ENCODE measurements at regions not wholly inside any gene's neighbourhood (a gene's known extent, or its start where the extent isn't known, plus 50 kb on each side); places are given as distances from the start of the nearest gene placed in this dataset.
"Not testable (repeated sequence)": the region's sequence is repeated elsewhere in the genome, so short reads cannot be mapped to it uniquely, and the experiment has no call there.

GRCh38 chr2:36165132-36165531, 190.4 kb upstream of the CRIM1 start:
- no peak for DNase-seq (ENCODE audit: low read depth in 2 of 2)

GRCh38 chr2:36163520-36164254, 191.9 kb upstream of the CRIM1 start:
- no peak for DNase-seq (ENCODE audit: low read depth in 2 of 2)

GRCh38 chr2:36157093-36157492, 198.5 kb upstream of the CRIM1 start:
- DNase-seq (ENCODE audit: low read depth in 2 of 2) = not testable (repeated sequence)

- DNase-seq (ENCODE audit: low read depth in 2 of 2) = no peak
Observed at GRCh38 chr2:36147670-36148390, 207.7 kb upstream of the CRIM1 start.

GRCh38 chr2:36146765-36147164, 208.8 kb upstream of the CRIM1 start:
- no peak for DNase-seq (ENCODE audit: low read depth in 2 of 2)

GRCh38 chr2:36140391-36140790, 215.2 kb upstream of the CRIM1 start:
- no peak for DNase-seq (ENCODE audit: low read depth in 2 of 2)

GRCh38 chr2:36137612-36138011, 218.0 kb upstream of the CRIM1 start:
- no peak for DNase-seq (ENCODE audit: low read depth in 2 of 2)

- DNase-seq (ENCODE audit: low read depth in 2 of 2) = no peak
Observed at GRCh38 chr2:36134281-36134680, 221.3 kb upstream of the CRIM1 start.

GRCh38 chr2:36128359-36128758, 227.2 kb upstream of the CRIM1 start:
- no peak for DNase-seq (ENCODE audit: low read depth in 2 of 2)

- DNase-seq (ENCODE audit: low read depth in 2 of 2) = no peak
Observed at GRCh38 chr2:36125702-36126101, 229.9 kb upstream of the CRIM1 start.

GRCh38 chr2:36123995-36124394, 231.6 kb upstream of the CRIM1 start:
- DNase-seq (ENCODE audit: low read depth in 2 of 2) = no peak

GRCh38 chr2:36097022-36097421, 258.6 kb upstream of the CRIM1 start:
- DNase-seq (ENCODE audit: low read depth in 2 of 2) = no peak

- DNase-seq (ENCODE audit: low read depth in 2 of 2) = not testable (repeated sequence)
Observed at GRCh38 chr2:36091844-36092741, 263.5 kb upstream of the CRIM1 start.

- DNase-seq (ENCODE audit: low read depth in 2 of 2) = no peak
Observed at GRCh38 chr2:36088716-36089328, 266.8 kb upstream of the CRIM1 start.

GRCh38 chr2:36087344-36087743, 268.2 kb upstream of the CRIM1 start:
- DNase-seq (ENCODE audit: low read depth in 2 of 2) = no peak

GRCh38 chr2:36079793-36080192, 275.8 kb upstream of the CRIM1 start:
- no peak for DNase-seq (ENCODE audit: low read depth in 2 of 2)

GRCh38 chr2:36074008-36074407, 281.6 kb upstream of the CRIM1 start:
- DNase-seq (ENCODE audit: low read depth in 2 of 2) = no peak

- DNase-seq (ENCODE audit: low read depth in 2 of 2) = no peak
Observed at GRCh38 chr2:36071698-36072097, 283.9 kb upstream of the CRIM1 start.

- no peak for DNase-seq (ENCODE audit: low read depth in 2 of 2)
Observed at GRCh38 chr2:36069074-36069473, 286.5 kb upstream of the CRIM1 start.

- DNase-seq (ENCODE audit: low read depth in 2 of 2) = no peak
Observed at GRCh38 chr2:36068086-36068485, 287.5 kb upstream of the CRIM1 start.

GRCh38 chr2:36060133-36060532, 295.4 kb upstream of the CRIM1 start:
- DNase-seq (ENCODE audit: low read depth in 2 of 2) = no peak

GRCh38 chr2:36059691-36060090, 295.9 kb upstream of the CRIM1 start:
- no peak for DNase-seq (ENCODE audit: low read depth in 2 of 2)

Measured in stimulated activated CD4-positive, alpha-beta T cell treated with anti-CD3 and anti-CD28 coated beads, Interleukin-4, amount 100 ng/mL, for 48 hours (primary cell).